ENCODE measurements at regions not wholly inside any gene's neighbourhood (a gene's known extent, or its start where the extent isn't known, plus 50 kb on each side); places are given as distances from the start of the nearest gene placed in this dataset.

DNA sequence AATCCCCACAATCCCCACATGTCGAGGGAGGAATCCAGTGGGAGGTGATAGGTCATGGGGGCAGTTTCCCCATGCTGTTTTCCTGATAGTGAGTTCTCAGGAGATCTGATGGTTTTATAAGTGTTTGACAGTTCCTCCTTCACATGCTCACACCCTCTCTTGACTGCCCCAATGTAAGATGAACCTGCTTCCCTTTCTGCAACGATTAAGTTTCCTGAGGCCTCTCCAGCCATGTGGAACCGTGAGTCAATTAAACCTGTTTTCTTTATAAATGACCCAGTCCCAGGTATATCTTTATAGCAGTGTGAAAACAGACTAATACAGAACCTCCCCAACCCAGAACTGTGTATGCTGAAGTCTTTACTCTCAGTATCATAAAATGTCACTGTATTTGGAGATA is 289.5 kb upstream of the MMADHC start:
- POLR2A ChIA-PET, result no interaction called here
- no TSS peak for BruUV-seq (replicated peaks)
- in situ Hi-C loops (cut with HindIII; ENCODE audit: low pct_unique_long_range_greater_than_20kb, low sequenced_read_pairs), result no loop called here

DNA sequence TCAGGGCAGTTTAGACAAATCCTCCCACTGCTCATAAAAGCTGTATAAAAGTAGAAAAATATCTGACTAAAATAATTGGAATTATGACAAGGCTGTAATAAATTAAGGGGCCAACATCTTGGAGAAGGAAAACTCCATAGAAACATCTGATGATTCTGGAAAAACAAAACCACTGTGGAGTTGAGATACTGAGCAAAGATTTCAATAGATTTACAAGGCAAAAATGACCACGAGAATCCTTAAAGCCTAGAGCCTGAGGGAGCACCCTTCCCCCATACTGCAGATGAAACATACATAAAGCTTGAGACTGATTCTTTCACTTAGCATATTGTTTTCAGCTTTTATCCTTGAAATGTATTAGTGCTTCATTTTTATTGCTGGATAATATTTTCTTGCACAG is 286.4 kb upstream of the MMADHC start:
- Histone ChIP-seq H3K9me3 (ENCODE audit: control insufficient read depth, insufficient read depth, low read depth, low read length) (no peaks in the 10 kb centered on the region), H3K27ac (ENCODE audit: low read length) (no peak overlapping the region), H3K4me1 (ENCODE audit: control insufficient read depth, insufficient read depth, low read length) (no peaks in the 10 kb centered on the region), H3K36me3 (ENCODE audit: control insufficient read depth, insufficient read depth, low read length) (no peaks in the 10 kb centered on the region), H3K27me3 (ENCODE audit: control insufficient read depth, insufficient read depth, low read length) (no peaks in the 10 kb centered on the region), H3K4me3 (ENCODE audit: low read depth in 2 of 2, low read length in 2 of 2) (no peak overlapping the region)
- ChIA-PET CTCF (no interaction called here), POLR2A (no interaction called here)
- ATAC-seq, result no peak
- DNase-seq (ENCODE audit: low read depth, low spot score), result no peak
- in situ Hi-C loops (cut with HindIII; ENCODE audit: low pct_unique_long_range_greater_than_20kb, low sequenced_read_pairs) (no loop called here), intact Hi-C loops (cut with micrococcal nuclease; ENCODE audit: unreplicated experiment) (no loop called here)
- TF ChIP-seq TCF7L2 (IDR thresholded peaks at IDR 0.05; ENCODE audit: low read depth, low read length) (no peak), SIN3A (IDR thresholded peaks at IDR 0.05; ENCODE audit: borderline replicate concordance, insufficient read depth, low read depth, low read length) (no peak), POLR2AphosphoS5 (IDR thresholded peaks at IDR 0.05; ENCODE audit: low read depth, low read length) (no peak)
- TF ChIP-seq, protein P1, sequence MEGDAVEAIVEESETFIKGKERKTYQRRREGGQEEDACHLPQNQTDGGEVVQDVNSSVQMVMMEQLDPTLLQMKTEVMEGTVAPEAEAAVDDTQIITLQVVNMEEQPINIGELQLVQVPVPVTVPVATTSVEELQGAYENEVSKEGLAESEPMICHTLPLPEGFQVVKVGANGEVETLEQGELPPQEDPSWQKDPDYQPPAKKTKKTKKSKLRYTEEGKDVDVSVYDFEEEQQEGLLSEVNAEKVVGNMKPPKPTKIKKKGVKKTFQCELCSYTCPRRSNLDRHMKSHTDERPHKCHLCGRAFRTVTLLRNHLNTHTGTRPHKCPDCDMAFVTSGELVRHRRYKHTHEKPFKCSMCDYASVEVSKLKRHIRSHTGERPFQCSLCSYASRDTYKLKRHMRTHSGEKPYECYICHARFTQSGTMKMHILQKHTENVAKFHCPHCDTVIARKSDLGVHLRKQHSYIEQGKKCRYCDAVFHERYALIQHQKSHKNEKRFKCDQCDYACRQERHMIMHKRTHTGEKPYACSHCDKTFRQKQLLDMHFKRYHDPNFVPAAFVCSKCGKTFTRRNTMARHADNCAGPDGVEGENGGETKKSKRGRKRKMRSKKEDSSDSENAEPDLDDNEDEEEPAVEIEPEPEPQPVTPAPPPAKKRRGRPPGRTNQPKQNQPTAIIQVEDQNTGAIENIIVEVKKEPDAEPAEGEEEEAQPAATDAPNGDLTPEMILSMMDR (IDR thresholded peaks at IDR 0.05), result no peak
- TF ChIP-seq, protein P2, sequence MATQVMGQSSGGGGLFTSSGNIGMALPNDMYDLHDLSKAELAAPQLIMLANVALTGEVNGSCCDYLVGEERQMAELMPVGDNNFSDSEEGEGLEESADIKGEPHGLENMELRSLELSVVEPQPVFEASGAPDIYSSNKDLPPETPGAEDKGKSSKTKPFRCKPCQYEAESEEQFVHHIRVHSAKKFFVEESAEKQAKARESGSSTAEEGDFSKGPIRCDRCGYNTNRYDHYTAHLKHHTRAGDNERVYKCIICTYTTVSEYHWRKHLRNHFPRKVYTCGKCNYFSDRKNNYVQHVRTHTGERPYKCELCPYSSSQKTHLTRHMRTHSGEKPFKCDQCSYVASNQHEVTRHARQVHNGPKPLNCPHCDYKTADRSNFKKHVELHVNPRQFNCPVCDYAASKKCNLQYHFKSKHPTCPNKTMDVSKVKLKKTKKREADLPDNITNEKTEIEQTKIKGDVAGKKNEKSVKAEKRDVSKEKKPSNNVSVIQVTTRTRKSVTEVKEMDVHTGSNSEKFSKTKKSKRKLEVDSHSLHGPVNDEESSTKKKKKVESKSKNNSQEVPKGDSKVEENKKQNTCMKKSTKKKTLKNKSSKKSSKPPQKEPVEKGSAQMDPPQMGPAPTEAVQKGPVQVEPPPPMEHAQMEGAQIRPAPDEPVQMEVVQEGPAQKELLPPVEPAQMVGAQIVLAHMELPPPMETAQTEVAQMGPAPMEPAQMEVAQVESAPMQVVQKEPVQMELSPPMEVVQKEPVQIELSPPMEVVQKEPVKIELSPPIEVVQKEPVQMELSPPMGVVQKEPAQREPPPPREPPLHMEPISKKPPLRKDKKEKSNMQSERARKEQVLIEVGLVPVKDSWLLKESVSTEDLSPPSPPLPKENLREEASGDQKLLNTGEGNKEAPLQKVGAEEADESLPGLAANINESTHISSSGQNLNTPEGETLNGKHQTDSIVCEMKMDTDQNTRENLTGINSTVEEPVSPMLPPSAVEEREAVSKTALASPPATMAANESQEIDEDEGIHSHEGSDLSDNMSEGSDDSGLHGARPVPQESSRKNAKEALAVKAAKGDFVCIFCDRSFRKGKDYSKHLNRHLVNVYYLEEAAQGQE (IDR thresholded peaks at IDR 0.05; ENCODE audit: insufficient read depth in 1 of 2, low read depth in 2 of 2, low read length in 1 of 2), result no peak
- BruUV-seq (replicated peaks), result no TSS peak

More for the DNA sequence above, 289.5 kb upstream of the MMADHC start:
- TF ChIP-seq, protein P1 (IDR thresholded peaks at IDR 0.05), result no peak
- TF ChIP-seq SIN3A (IDR thresholded peaks at IDR 0.05; ENCODE audit: borderline replicate concordance, insufficient read depth, low read depth, low read length) (no peak), POLR2AphosphoS5 (IDR thresholded peaks at IDR 0.05; ENCODE audit: low read depth, low read length) (no peak), TCF7L2 (IDR thresholded peaks at IDR 0.05; ENCODE audit: low read depth, low read length) (no peak)
- TF ChIP-seq, protein P2 (IDR thresholded peaks at IDR 0.05; ENCODE audit: insufficient read depth in 1 of 2, low read depth in 2 of 2, low read length in 1 of 2), result no peak
- no peaks in the 10 kb centered on the region for H3K36me3 ChIP-seq (ENCODE audit: control insufficient read depth, insufficient read depth, low read length)
- no peaks in the 10 kb centered on the region for H3K9me3 ChIP-seq (ENCODE audit: control insufficient read depth, insufficient read depth, low read depth, low read length)
- no peak overlapping the region for H3K27ac ChIP-seq (ENCODE audit: low read length)
- no peaks in the 10 kb centered on the region for H3K4me1 ChIP-seq (ENCODE audit: control insufficient read depth, insufficient read depth, low read length)
- H3K27me3 ChIP-seq (ENCODE audit: control insufficient read depth, insufficient read depth, low read length), result no peaks in the 10 kb centered on the region
- no peak overlapping the region for H3K4me3 ChIP-seq (ENCODE audit: low read depth in 2 of 2, low read length in 2 of 2)
- intact Hi-C loops (cut with micrococcal nuclease; ENCODE audit: unreplicated experiment), result no loop called here
- DNase-seq (ENCODE audit: low read depth, low spot score), result no peak
- CTCF ChIA-PET, result no interaction called here
- ATAC-seq, result no peak
